ENCODE measurements at regions not wholly inside any gene's neighbourhood (a gene's known extent, or its start where the extent isn't known, plus 50 kb on each side); places are given as distances from the start of the nearest gene placed in this dataset.

DNA sequence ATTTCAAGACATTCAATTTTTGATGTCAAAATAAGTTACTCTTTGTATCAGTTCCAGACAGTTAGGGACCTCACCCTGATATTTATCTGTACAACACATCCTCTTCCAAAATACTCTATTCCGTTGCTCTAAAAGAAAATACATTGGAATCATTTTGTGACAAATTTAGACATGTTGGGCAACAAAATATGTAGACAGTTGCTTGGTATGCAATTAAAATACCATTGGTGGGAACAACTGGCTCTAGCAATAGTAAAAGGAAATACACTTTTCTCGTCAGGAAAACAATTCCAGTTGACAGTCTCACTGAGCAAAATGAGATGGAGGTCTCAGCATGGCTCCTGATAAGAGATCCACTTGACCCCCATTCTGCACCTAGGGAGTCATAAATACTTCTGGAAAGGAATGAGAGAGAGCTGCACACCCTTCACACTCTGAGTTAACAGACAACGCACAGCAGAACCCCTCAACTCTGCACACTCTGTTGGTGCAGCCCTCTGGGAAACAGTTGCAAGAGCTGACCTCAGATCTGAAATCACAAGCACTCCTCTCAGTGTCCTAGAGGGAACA lies 171.3 kb upstream of the NT5E start:
- no peak for TF ChIP-seq POLR2A (IDR thresholded peaks at IDR 0.05; ENCODE audit: low read depth, low read length)
- no peak for TF ChIP-seq POLR2AphosphoS5 (IDR thresholded peaks at IDR 0.05; ENCODE audit: low read depth, low read length)

Measured in GM12892 (cell line).